Type B pancreatic cell (in vitro differentiated cells): ENCODE measurements at regions not wholly inside any gene's neighbourhood (a gene's known extent, or its start where the extent isn't known, plus 50 kb on each side); places are given as distances from the start of the nearest gene placed in this dataset.

Source experiments
- DNase-seq: peaks from one replicate; pipeline ENCODE4 v3.0.0; 2021; ENCODE audit warnings: mixed read lengths; ENCODE audit not compliant: unreplicated experiment; ENCODE audit errors: extremely low spot score
- H3K27ac Mint-ChIP-seq: 2 replicates; pipeline ENCODE4 v1.8.0; 2021; ENCODE audit warnings: mild to moderate bottlenecking, mixed read lengths
- H3K27me3 Mint-ChIP-seq: 2 replicates; pipeline ENCODE4 v1.8.0; 2021; ENCODE audit warnings: mixed read lengths
- H3K36me3 Mint-ChIP-seq: 2 replicates; pipeline ENCODE4 v1.8.0; 2021; ENCODE audit warnings: mixed read lengths
- H3K4me1 Mint-ChIP-seq: one replicate; pipeline ENCODE4 v1.8.0; 2021; ENCODE audit warnings: mixed read lengths; ENCODE audit not compliant: unreplicated experiment
- H3K4me3 Mint-ChIP-seq: 2 replicates; pipeline ENCODE4 v1.8.0; 2021; ENCODE audit warnings: mild to moderate bottlenecking, mixed read lengths
- H3K9me3 Mint-ChIP-seq: 2 replicates; pipeline ENCODE4 v1.8.0; 2021; ENCODE audit warnings: mixed read lengths
- CTCF ChIP-seq: fragments of 200-600 bp; sonication (generic); conservative IDR thresholded peaks from 2 replicates; pipeline ENCODE4 v1.5.0; 2021; ENCODE audit warnings: antibody characterized with exemption, mild to moderate bottlenecking

GRCh38 chrX:11836284-11836683, 78.2 kb downstream of the MSL3 start:
- no peak for DNase-seq
- Mint-ChIP-seq H3K27ac (no peak overlapping the region), H3K9me3 (no peaks in the 10 kb centered on the region), H3K36me3 (no peaks in the 10 kb centered on the region), H3K4me3 (no peak overlapping the region), H3K4me1 (no peaks in the 10 kb centered on the region), H3K27me3 (peaks cover 2% of the 10 kb centered on the region)
- no peak for TF ChIP-seq CTCF

- no peaks in the 10 kb centered on the region for H3K36me3 Mint-ChIP-seq
- H3K27me3 Mint-ChIP-seq = no peaks in the 10 kb centered on the region
Observed at GRCh38 chrX:11837437-11837836, 79.4 kb downstream of the MSL3 start.

GRCh38 chrX:11864171-11864570, 106.1 kb downstream of the MSL3 start:
- DNase-seq = no peak
- Mint-ChIP-seq H3K9me3 (no peaks in the 10 kb centered on the region), H3K27me3 (no peaks in the 10 kb centered on the region), H3K4me3 (no peak overlapping the region), H3K27ac (no peak overlapping the region), H3K36me3 (no peaks in the 10 kb centered on the region), H3K4me1 (no peaks in the 10 kb centered on the region)
- TF ChIP-seq CTCF = no peak

More at GRCh38 chrX:11837437-11837836, 79.4 kb downstream of the MSL3 start:
- H3K4me1 Mint-ChIP-seq = no peaks in the 10 kb centered on the region
- TF ChIP-seq CTCF = no peak
- no peak overlapping the region for H3K4me3 Mint-ChIP-seq
- no peaks in the 10 kb centered on the region for H3K9me3 Mint-ChIP-seq
- H3K27ac Mint-ChIP-seq = no peak overlapping the region
- no peak for DNase-seq

- TF ChIP-seq CTCF = no peak
- Mint-ChIP-seq H3K36me3 (no peaks in the 10 kb centered on the region), H3K4me3 (no peak overlapping the region), H3K27me3 (no peaks in the 10 kb centered on the region), H3K4me1 (no peaks in the 10 kb centered on the region), H3K9me3 (no peaks in the 10 kb centered on the region), H3K27ac (no peak overlapping the region)
- no peak for DNase-seq
Observed at GRCh38 chrX:11867610-11868345, 109.7 kb downstream of the MSL3 start.

GRCh38 chrX:11870789-11871188, 112.8 kb downstream of the MSL3 start:
- Mint-ChIP-seq H3K27me3 (no peaks in the 10 kb centered on the region), H3K4me1 (no peaks in the 10 kb centered on the region), H3K36me3 (no peaks in the 10 kb centered on the region), H3K9me3 (no peaks in the 10 kb centered on the region), H3K4me3 (no peak overlapping the region), H3K27ac (no peak overlapping the region)
- no peak for TF ChIP-seq CTCF
- DNase-seq = no peak
